Chondrocyte (in vitro differentiated cells): ENCODE measurements at regions not wholly inside any gene's neighbourhood (a gene's known extent, or its start where the extent isn't known, plus 50 kb on each side); places are given as distances from the start of the nearest gene placed in this dataset.
"Not testable (repeated sequence)": the region's sequence is repeated elsewhere in the genome, so short reads cannot be mapped to it uniquely, and the experiment has no call there.

ENCODE experiments used
- DNase-seq: peaks from one replicate; pipeline ENCODE4 v3.0.0; 2021; ENCODE audit warnings: mixed read lengths, low spot score
- H3K27ac Mint-ChIP-seq: one replicate; pipeline ENCODE4 v1.8.0; 2021; ENCODE audit warnings: mild to moderate bottlenecking, moderate library complexity, mixed read lengths; ENCODE audit not compliant: unreplicated experiment
- H3K27me3 Mint-ChIP-seq: 2 replicates; pipeline ENCODE4 v1.8.0; 2021; ENCODE audit warnings: low read depth, mixed read lengths
- H3K36me3 Mint-ChIP-seq: 2 replicates; pipeline ENCODE4 v1.8.0; 2021; ENCODE audit warnings: low read depth, mixed read lengths
- H3K4me1 Mint-ChIP-seq: 2 replicates; pipeline ENCODE4 v1.8.0; 2021; ENCODE audit warnings: low read depth, mild to moderate bottlenecking, mixed read lengths
- H3K4me3 Mint-ChIP-seq: one replicate; pipeline ENCODE4 v1.8.0; 2021; ENCODE audit warnings: mild to moderate bottlenecking, moderate library complexity, mixed read lengths; ENCODE audit not compliant: unreplicated experiment
- H3K9me3 Mint-ChIP-seq: 2 replicates; pipeline ENCODE4 v1.8.0; 2021; ENCODE audit warnings: low read depth, mixed read lengths
- CTCF ChIP-seq: fragments of 200-600 bp; sonication (generic); IDR thresholded peaks from 2 replicates; pipeline ENCODE4 v1.5.0; 2021; ENCODE audit warnings: antibody characterized with exemption, mild to moderate bottlenecking, moderate library complexity

- no peak for DNase-seq
- H3K36me3 Mint-ChIP-seq = no peaks in the 10 kb centered on the region
- H3K27ac Mint-ChIP-seq = no peak overlapping the region
- no peak overlapping the region for H3K4me3 Mint-ChIP-seq
- H3K9me3 Mint-ChIP-seq = peaks cover 15% of the 10 kb centered on the region
- no peak for TF ChIP-seq CTCF
- no peaks in the 10 kb centered on the region for H3K4me1 Mint-ChIP-seq
- H3K27me3 Mint-ChIP-seq = no peaks in the 10 kb centered on the region
These were observed 107.9 kb upstream of the PMCH start for GRCh38 chr12:102305486-102305885.

GRCh38 chr12:102304667-102305066, 107.0 kb upstream of the PMCH start:
- H3K27ac Mint-ChIP-seq, H3K27me3 Mint-ChIP-seq, H3K36me3 Mint-ChIP-seq, H3K4me3 Mint-ChIP-seq, H3K4me1 Mint-ChIP-seq, DNase-seq: not testable (repeated sequence)
- H3K9me3 Mint-ChIP-seq = peaks cover 16% of the 10 kb centered on the region

DNA sequence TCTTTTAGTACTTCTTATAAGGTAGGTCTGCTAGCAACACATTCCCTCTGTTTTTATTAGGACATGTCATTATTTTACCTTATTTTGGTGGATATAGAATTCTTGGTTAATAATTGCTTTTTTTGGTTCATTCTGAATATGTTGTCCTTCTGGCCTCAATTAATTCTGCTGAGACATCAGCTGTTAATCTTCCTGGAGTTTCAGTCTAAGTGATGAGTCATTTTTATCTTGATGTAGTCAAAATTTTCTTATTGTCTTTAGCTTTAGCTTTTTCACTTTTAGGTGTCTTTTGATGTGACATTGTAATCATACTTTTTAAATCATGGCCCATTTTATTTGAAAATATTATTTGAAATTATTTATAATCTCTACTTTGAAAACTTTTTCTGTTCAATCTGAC, 104.9 kb upstream of the PMCH start:
- peaks cover 2% of the 10 kb centered on the region for H3K27me3 Mint-ChIP-seq
- no peak for TF ChIP-seq CTCF
- peaks cover 16% of the 10 kb centered on the region for H3K9me3 Mint-ChIP-seq
- no peak for DNase-seq
- H3K36me3 Mint-ChIP-seq = no peaks in the 10 kb centered on the region
- no peak overlapping the region for H3K4me3 Mint-ChIP-seq
- H3K4me1 Mint-ChIP-seq = no peaks in the 10 kb centered on the region
- no peak overlapping the region for H3K27ac Mint-ChIP-seq

DNA sequence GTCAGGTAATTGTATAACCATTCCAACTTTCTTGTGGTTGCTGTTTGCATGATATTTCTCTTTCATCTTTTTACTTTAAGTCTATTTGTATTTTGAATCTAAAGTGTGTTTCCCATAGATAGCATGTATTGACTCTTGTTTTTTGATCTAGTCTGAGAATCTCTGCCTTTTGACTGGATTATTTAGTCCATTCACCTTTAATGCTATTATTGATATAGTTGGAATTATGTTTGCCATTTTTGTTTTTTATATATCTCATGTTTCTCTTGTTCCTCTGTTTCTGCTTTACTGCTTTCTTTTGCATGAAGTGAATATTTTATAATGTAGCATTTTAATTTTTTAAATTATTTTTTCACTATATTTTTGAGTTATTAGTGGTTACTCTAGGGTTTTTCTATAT, 103.9 kb upstream of the PMCH start:
- Mint-ChIP-seq H3K27ac (no peak overlapping the region), H3K4me3 (no peak overlapping the region), H3K27me3 (peaks cover 4% of the 10 kb centered on the region), H3K9me3 (peaks cover 13% of the 10 kb centered on the region), H3K4me1 (no peaks in the 10 kb centered on the region), H3K36me3 (no peaks in the 10 kb centered on the region)
- DNase-seq = no peak
- TF ChIP-seq CTCF = no peak

DNA sequence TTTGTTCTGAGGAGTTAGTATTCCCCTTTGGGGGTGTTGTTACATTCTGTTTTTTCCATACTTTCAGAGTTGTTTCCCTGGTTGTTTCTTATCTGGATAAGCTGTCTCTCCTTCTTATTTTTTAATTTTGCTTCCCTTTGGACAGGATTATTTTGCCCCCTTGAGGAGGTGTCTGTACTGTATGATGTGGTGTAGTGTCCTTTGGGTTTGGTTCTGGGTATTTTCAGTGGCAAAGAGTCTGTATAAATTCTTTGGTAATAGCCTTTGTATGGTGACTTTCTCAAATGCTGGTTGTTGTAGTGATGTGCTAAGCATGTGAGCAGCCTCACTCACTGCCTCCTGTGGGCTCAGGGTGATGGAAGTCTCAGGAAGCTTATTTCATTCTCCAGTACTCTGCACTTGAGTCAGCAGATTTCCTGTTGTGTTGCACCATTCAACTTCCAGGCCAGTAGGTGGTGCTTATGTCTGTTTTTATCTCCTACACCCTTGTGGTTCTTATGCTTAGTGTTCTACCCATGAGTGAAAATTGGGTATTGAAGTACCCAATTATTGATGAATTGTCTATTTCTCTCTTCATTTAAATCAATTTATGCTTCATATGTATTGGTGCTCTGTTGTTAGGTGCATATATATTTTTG, 103.3 kb upstream of the PMCH start:
- H3K27me3 Mint-ChIP-seq = peaks cover 4% of the 10 kb centered on the region
- H3K9me3 Mint-ChIP-seq = peaks cover 13% of the 10 kb centered on the region
- no peak overlapping the region for H3K27ac Mint-ChIP-seq
- no peak for DNase-seq
- no peaks in the 10 kb centered on the region for H3K4me1 Mint-ChIP-seq
- H3K36me3 Mint-ChIP-seq = no peaks in the 10 kb centered on the region
- peak; percentile 57 for TF ChIP-seq CTCF
- H3K4me3 Mint-ChIP-seq = no peak overlapping the region

GRCh38 chr12:102299731-102300130, 102.1 kb upstream of the PMCH start:
- Mint-ChIP-seq H3K4me1 (no peaks in the 10 kb centered on the region), H3K27ac (no peak overlapping the region), H3K36me3 (no peaks in the 10 kb centered on the region), H3K27me3 (peaks cover 4% of the 10 kb centered on the region), H3K4me3 (no peak overlapping the region), H3K9me3 (peaks cover 13% of the 10 kb centered on the region)
- TF ChIP-seq CTCF = no peak
- DNase-seq = no peak
